ENCODE measurements at regions not wholly inside any gene's neighbourhood (a gene's known extent, or its start where the extent isn't known, plus 50 kb on each side); places are given as distances from the start of the nearest gene placed in this dataset.

GRCh38 chr21:15508554-15508953 lies 221.2 kb upstream of the USP25 start:
- intact Hi-C loops (cut with DNase I): no loop called here
- DNase-seq: no peak
- Histone ChIP-seq H3K27ac (ENCODE audit: low read length) (no peak overlapping the region), H3K4me1 (ENCODE audit: control insufficient read depth, insufficient read depth, low read length) (no peaks in the 10 kb centered on the region), H3K4me3 (ENCODE audit: low read length) (no peak overlapping the region), H3K9me3 (ENCODE audit: control insufficient read depth, low read length) (no peaks in the 10 kb centered on the region), H3K27me3 (ENCODE audit: control insufficient read depth, insufficient read depth) (no peaks in the 10 kb centered on the region)
- 65% methylated on average over 3 of the region's 3 CpGs for WGBS
- ATAC-seq: no peak

GRCh38 chr21:15514073-15514946 lies 215.5 kb upstream of the USP25 start:
- Histone ChIP-seq H3K27ac (ENCODE audit: low read length) (no peak overlapping the region), H3K9me3 (ENCODE audit: control insufficient read depth, low read length) (no peaks in the 10 kb centered on the region), H3K4me3 (ENCODE audit: low read length) (no peak overlapping the region), H3K4me1 (ENCODE audit: control insufficient read depth, insufficient read depth, low read length) (no peaks in the 10 kb centered on the region), H3K27me3 (ENCODE audit: control insufficient read depth, insufficient read depth) (no peaks in the 10 kb centered on the region)
- DNase-seq: no peak
- intact Hi-C loops (cut with DNase I): no loop called here
- no peak for ATAC-seq
- WGBS: 73% methylated on average over 8 of the region's 8 CpGs

GRCh38 chr21:15515908-15516307 lies 213.9 kb upstream of the USP25 start:
- H3K4me1 ChIP-seq (ENCODE audit: control insufficient read depth, insufficient read depth, low read length): no peaks in the 10 kb centered on the region
- H3K9me3 ChIP-seq (ENCODE audit: control insufficient read depth, low read length): no peaks in the 10 kb centered on the region
- DNase-seq (no peak), ATAC-seq (no peak)
- WGBS: 66% methylated on average over 2 of the region's 2 CpGs
- H3K4me3 ChIP-seq (ENCODE audit: low read length): no peak overlapping the region
- intact Hi-C loops (cut with DNase I): no loop called here
- no peak overlapping the region for H3K27ac ChIP-seq (ENCODE audit: low read length)
- no peaks in the 10 kb centered on the region for H3K27me3 ChIP-seq (ENCODE audit: control insufficient read depth, insufficient read depth)

- intact Hi-C loops (cut with DNase I): no loop called here
- no peak for DNase-seq
- H3K27ac ChIP-seq (ENCODE audit: low read length): no peak overlapping the region
Measured at GRCh38 chr21:15517394-15517793, 212.4 kb upstream of the USP25 start.

GRCh38 chr21:15520811-15521643 lies 208.8 kb upstream of the USP25 start:
- no peaks in the 10 kb centered on the region for H3K4me1 ChIP-seq (ENCODE audit: control insufficient read depth, insufficient read depth, low read length)
- no peak overlapping the region for H3K4me3 ChIP-seq (ENCODE audit: low read length)
- ATAC-seq (no peak), DNase-seq (no peak)
- WGBS: 82% methylated on average over 4 of the region's 4 CpGs
- intact Hi-C loops (cut with DNase I): no loop called here
- H3K27me3 ChIP-seq (ENCODE audit: control insufficient read depth, insufficient read depth): no peaks in the 10 kb centered on the region
- no peak overlapping the region for H3K27ac ChIP-seq (ENCODE audit: low read length)
- H3K9me3 ChIP-seq (ENCODE audit: control insufficient read depth, low read length): no peaks in the 10 kb centered on the region

More at GRCh38 chr21:15517394-15517793, 212.4 kb upstream of the USP25 start:
- H3K27me3 ChIP-seq (ENCODE audit: control insufficient read depth, insufficient read depth): no peaks in the 10 kb centered on the region
- H3K4me3 ChIP-seq (ENCODE audit: low read length): no peak overlapping the region
- no peaks in the 10 kb centered on the region for H3K9me3 ChIP-seq (ENCODE audit: control insufficient read depth, low read length)
- ATAC-seq: no peak
- no peaks in the 10 kb centered on the region for H3K4me1 ChIP-seq (ENCODE audit: control insufficient read depth, insufficient read depth, low read length)

- intact Hi-C loops (cut with DNase I): no loop called here
- 90% methylated on average over 5 of the region's 5 CpGs for WGBS
Measured at GRCh38 chr21:15521644-15522001, 208.2 kb upstream of the USP25 start.

GRCh38 chr21:15522148-15522547 lies 207.6 kb upstream of the USP25 start:
- H3K27ac ChIP-seq (ENCODE audit: low read length): no peak overlapping the region
- H3K9me3 ChIP-seq (ENCODE audit: control insufficient read depth, low read length): no peaks in the 10 kb centered on the region
- intact Hi-C loops (cut with DNase I): no loop called here
- ATAC-seq (no peak), DNase-seq (no peak)
- no peak overlapping the region for H3K4me3 ChIP-seq (ENCODE audit: low read length)
- H3K27me3 ChIP-seq (ENCODE audit: control insufficient read depth, insufficient read depth): no peaks in the 10 kb centered on the region
- no peaks in the 10 kb centered on the region for H3K4me1 ChIP-seq (ENCODE audit: control insufficient read depth, insufficient read depth, low read length)
- WGBS: 96% methylated on average over 5 of the region's 5 CpGs

More at GRCh38 chr21:15521644-15522001, 208.2 kb upstream of the USP25 start:
- Histone ChIP-seq H3K4me1 (ENCODE audit: control insufficient read depth, insufficient read depth, low read length) (no peaks in the 10 kb centered on the region), H3K9me3 (ENCODE audit: control insufficient read depth, low read length) (no peaks in the 10 kb centered on the region), H3K27ac (ENCODE audit: low read length) (no peak overlapping the region), H3K27me3 (ENCODE audit: control insufficient read depth, insufficient read depth) (no peaks in the 10 kb centered on the region), H3K4me3 (ENCODE audit: low read length) (no peak overlapping the region)
- DNase-seq (no peak), ATAC-seq (no peak)

GRCh38 chr21:15524855-15525254 lies 204.9 kb upstream of the USP25 start:
- ATAC-seq (no peak), DNase-seq (no peak)
- no peaks in the 10 kb centered on the region for H3K27me3 ChIP-seq (ENCODE audit: control insufficient read depth, insufficient read depth)
- intact Hi-C loops (cut with DNase I): no loop called here
- H3K4me3 ChIP-seq (ENCODE audit: low read length): no peak overlapping the region
- no peak overlapping the region for H3K27ac ChIP-seq (ENCODE audit: low read length)
- H3K4me1 ChIP-seq (ENCODE audit: control insufficient read depth, insufficient read depth, low read length): no peaks in the 10 kb centered on the region
- H3K9me3 ChIP-seq (ENCODE audit: control insufficient read depth, low read length): no peaks in the 10 kb centered on the region

GRCh38 chr21:15526798-15527197 lies 203.0 kb upstream of the USP25 start:
- no peak overlapping the region for H3K27ac ChIP-seq (ENCODE audit: low read length)
- ATAC-seq (no peak), DNase-seq (no peak)
- H3K27me3 ChIP-seq (ENCODE audit: control insufficient read depth, insufficient read depth): no peaks in the 10 kb centered on the region
- H3K4me3 ChIP-seq (ENCODE audit: low read length): no peak overlapping the region
- H3K4me1 ChIP-seq (ENCODE audit: control insufficient read depth, insufficient read depth, low read length): no peaks in the 10 kb centered on the region
- intact Hi-C loops (cut with DNase I): no loop called here
- 54% methylated on average over 2 of the region's 2 CpGs for WGBS
- no peaks in the 10 kb centered on the region for H3K9me3 ChIP-seq (ENCODE audit: control insufficient read depth, low read length)

GRCh38 chr21:15528346-15528745 lies 201.4 kb upstream of the USP25 start:
- WGBS: 49% methylated on average over 2 of the region's 2 CpGs
- Histone ChIP-seq H3K9me3 (ENCODE audit: control insufficient read depth, low read length) (no peaks in the 10 kb centered on the region), H3K4me3 (ENCODE audit: low read length) (no peak overlapping the region), H3K27me3 (ENCODE audit: control insufficient read depth, insufficient read depth) (no peaks in the 10 kb centered on the region), H3K4me1 (ENCODE audit: control insufficient read depth, insufficient read depth, low read length) (no peaks in the 10 kb centered on the region), H3K27ac (ENCODE audit: low read length) (no peak overlapping the region)
- no peak for ATAC-seq
- intact Hi-C loops (cut with DNase I): no loop called here
- no peak for DNase-seq

GRCh38 chr21:15531986-15532385 lies 197.8 kb upstream of the USP25 start:
- DNase-seq: no peak

More at GRCh38 chr21:15531986-15532385, 197.8 kb upstream of the USP25 start:
- intact Hi-C loops (cut with DNase I): no loop called here
- H3K27ac ChIP-seq (ENCODE audit: low read length): no peak overlapping the region
- WGBS: 81% methylated on average over 3 of the region's 3 CpGs
- H3K27me3 ChIP-seq (ENCODE audit: control insufficient read depth, insufficient read depth): no peaks in the 10 kb centered on the region
- no peak for ATAC-seq
- H3K4me1 ChIP-seq (ENCODE audit: control insufficient read depth, insufficient read depth, low read length): no peaks in the 10 kb centered on the region
- H3K4me3 ChIP-seq (ENCODE audit: low read length): no peak overlapping the region
- H3K9me3 ChIP-seq (ENCODE audit: control insufficient read depth, low read length): no peaks in the 10 kb centered on the region
